ENCODE measurements at regions not wholly inside any gene's neighbourhood (a gene's known extent, or its start where the extent isn't known, plus 50 kb on each side); places are given as distances from the start of the nearest gene placed in this dataset.

- Histone ChIP-seq H3K27ac (no peak overlapping the region), H3K9me3 (no peaks in the 10 kb centered on the region), H3K4me1 (no peaks in the 10 kb centered on the region), H3K27me3 (no peaks in the 10 kb centered on the region), H3K36me3 (ENCODE audit: low read depth, missing control alignments) (no peaks in the 10 kb centered on the region), H3K4me3 (no peak overlapping the region)
- TF ChIP-seq CTCF (IDR thresholded peaks at IDR 0.05) (no peak), POLR2A (IDR thresholded peaks at IDR 0.05) (no peak)
- WGBS, 2 donors, result 96% methylated on average over 5 of the region's 5 CpGs
- no peak for DNase-seq
- intact Hi-C loops (cut with DNase I; ENCODE audit: low total_unique reads), result no loop called here
These were observed 149.6 kb upstream of the UBE2E1 start for GRCh38 chr3:23656199-23656598.

GRCh38 chr3:23656821-23657220 is 148.9 kb upstream of the UBE2E1 start:
- intact Hi-C loops (cut with DNase I; ENCODE audit: low total_unique reads), result no loop called here
- DNase-seq, result no peak
- H3K9me3 ChIP-seq, result no peaks in the 10 kb centered on the region
- H3K27me3 ChIP-seq, result no peaks in the 10 kb centered on the region
- H3K4me3 ChIP-seq, result no peak overlapping the region
- no peak overlapping the region for H3K27ac ChIP-seq
- WGBS, 2 donors, result 91 to 93% methylated on average over 5 of the region's 5 CpGs
- no peak for TF ChIP-seq POLR2A (IDR thresholded peaks at IDR 0.05)
- no peak for TF ChIP-seq CTCF (IDR thresholded peaks at IDR 0.05)
- H3K4me1 ChIP-seq, result no peaks in the 10 kb centered on the region
- no peaks in the 10 kb centered on the region for H3K36me3 ChIP-seq (ENCODE audit: low read depth, missing control alignments)

- H3K9me3 ChIP-seq, result no peaks in the 10 kb centered on the region
- intact Hi-C loops (cut with DNase I; ENCODE audit: low total_unique reads), result no loop called here
- H3K4me3 ChIP-seq, result no peak overlapping the region
- TF ChIP-seq POLR2A (IDR thresholded peaks at IDR 0.05) (no peak), CTCF (IDR thresholded peaks at IDR 0.05) (no peak)
- no peak for DNase-seq
- no peak overlapping the region for H3K27ac ChIP-seq
- no peaks in the 10 kb centered on the region for H3K36me3 ChIP-seq (ENCODE audit: low read depth, missing control alignments)
- no peaks in the 10 kb centered on the region for H3K4me1 ChIP-seq
- 93 to 99% methylated on average over 3 of the region's 3 CpGs for WGBS, 2 donors
- no peaks in the 10 kb centered on the region for H3K27me3 ChIP-seq
These were observed 148.1 kb upstream of the UBE2E1 start for GRCh38 chr3:23657647-23658046.

- Histone ChIP-seq H3K27ac (no peak overlapping the region), H3K9me3 (no peaks in the 10 kb centered on the region), H3K36me3 (ENCODE audit: low read depth, missing control alignments) (no peaks in the 10 kb centered on the region), H3K27me3 (no peaks in the 10 kb centered on the region), H3K4me3 (no peak overlapping the region), H3K4me1 (peaks cover 3% of the 10 kb centered on the region)
- TF ChIP-seq CTCF (IDR thresholded peaks at IDR 0.05) (no peak), POLR2A (IDR thresholded peaks at IDR 0.05) (no peak)
- WGBS, 2 donors, result 72 to 85% methylated on average over 8 of the region's 8 CpGs
- intact Hi-C loops (cut with DNase I; ENCODE audit: low total_unique reads), result no loop called here
- DNase-seq, result no peak
These were observed 146.5 kb upstream of the UBE2E1 start for GRCh38 chr3:23659274-23659673.

GRCh38 chr3:23659840-23660430 is 145.8 kb upstream of the UBE2E1 start:
- H3K4me3 ChIP-seq, result no peak overlapping the region
- TF ChIP-seq POLR2A (IDR thresholded peaks at IDR 0.05) (no peak), CTCF (IDR thresholded peaks at IDR 0.05) (no peak)
- 79 to 83% methylated on average over 5 of the region's 5 CpGs for WGBS, 2 donors
- no peaks in the 10 kb centered on the region for H3K36me3 ChIP-seq (ENCODE audit: low read depth, missing control alignments)
- H3K27ac ChIP-seq, result no peak overlapping the region
- intact Hi-C loops (cut with DNase I; ENCODE audit: low total_unique reads), result no loop called here
- DNase-seq, result no peak
- H3K9me3 ChIP-seq, result no peaks in the 10 kb centered on the region
- peaks cover 3% of the 10 kb centered on the region for H3K4me1 ChIP-seq
- no peaks in the 10 kb centered on the region for H3K27me3 ChIP-seq
